Mesenchymal stem cell (in vitro differentiated cells and primary cell): ENCODE measurements at regions not wholly inside any gene's neighbourhood (a gene's known extent, or its start where the extent isn't known, plus 50 kb on each side); places are given as distances from the start of the nearest gene placed in this dataset.

Source experiments
- DNase-seq: peaks from one replicate; pipeline ENCODE4 v3.0.0-alpha.2; 2013
- H2AFZ ChIP-seq: one replicate; pipeline ENCODE4 v1.6.1; 2013; ENCODE audit warnings: low read depth, mild to moderate bottlenecking, control low read depth, inconsistent platforms, low read length, moderate library complexity
- H2AK5ac ChIP-seq: 2 replicates; pipeline ENCODE4 v1.6.1; 2013; ENCODE audit warnings: low read length, moderate library complexity, mild to moderate bottlenecking, inconsistent platforms; ENCODE audit not compliant: severe bottlenecking
- H2BK120ac ChIP-seq: one replicate; pipeline ENCODE4 v1.6.1; 2013; ENCODE audit warnings: low read depth, mild to moderate bottlenecking, inconsistent platforms, low read length, moderate library complexity
- H2BK12ac ChIP-seq, 2 experiments: one replicate each; pipeline ENCODE4 v1.6.1; 2013; ENCODE audit warnings: inconsistent platforms in 2 of 2, low read length in 2 of 2, mild to moderate bottlenecking in 2 of 2, moderate library complexity in 2 of 2, control low read depth in 1 of 2
- H2BK15ac ChIP-seq: one replicate; pipeline ENCODE4 v1.6.1; 2013; ENCODE audit warnings: mild to moderate bottlenecking, low read depth, inconsistent platforms; ENCODE audit not compliant: poor library complexity, severe bottlenecking
- H2BK5ac ChIP-seq: 2 replicates; pipeline ENCODE4 v1.6.1; 2013; ENCODE audit warnings: low read depth, mild to moderate bottlenecking, low read length, control low read depth, inconsistent platforms; ENCODE audit not compliant: poor library complexity, severe bottlenecking
- H3K14ac ChIP-seq, 2 experiments: one replicate each; pipeline ENCODE4 v1.6.1; 2013; ENCODE audit warnings: inconsistent platforms in 2 of 2, low read length in 2 of 2, control low read depth in 1 of 2, mild to moderate bottlenecking in 1 of 2, moderate library complexity in 1 of 2
- H3K18ac ChIP-seq, 2 experiments: one replicate each; pipeline ENCODE4 v1.6.1; 2013; ENCODE audit warnings: inconsistent platforms in 2 of 2, low read length in 2 of 2, control low read depth in 1 of 2, low read depth in 1 of 2, mild to moderate bottlenecking in 1 of 2
- H3K23ac ChIP-seq, 2 experiments: one replicate each; pipeline ENCODE4 v1.6.1; 2013; ENCODE audit warnings: inconsistent platforms in 2 of 2, low read length in 2 of 2, mild to moderate bottlenecking in 2 of 2, moderate library complexity in 2 of 2, control low read depth in 1 of 2
- H3K27ac ChIP-seq: 2 replicates; pipeline ENCODE4 v1.5.1; 2013; ENCODE audit warnings: mild to moderate bottlenecking, moderate library complexity, low read length, control low read depth, inconsistent platforms; ENCODE audit not compliant: poor library complexity, severe bottlenecking
- H3K27me3 ChIP-seq, 2 experiments: 2 replicates each; pipeline versions ENCODE4 v1.6.1 to v1.7.0; 2013; ENCODE audit warnings: low read length in 2 of 2, mild to moderate bottlenecking in 2 of 2, moderate library complexity in 2 of 2, control low read depth in 1 of 2, inconsistent platforms in 1 of 2; ENCODE audit not compliant: control insufficient read depth in 1 of 2, insufficient read depth in 1 of 2
- H3K36me3 ChIP-seq, 2 experiments: 2 replicates each; pipeline versions ENCODE4 v1.6.1 to v1.7.0; 2013; ENCODE audit warnings: low read length in 2 of 2, control low read depth in 1 of 2, inconsistent platforms in 1 of 2, low read depth in 1 of 2, mild to moderate bottlenecking in 1 of 2; ENCODE audit not compliant: insufficient read depth in 2 of 2, control insufficient read depth in 1 of 2
- H3K4ac ChIP-seq, 2 experiments: one replicate each; pipeline ENCODE4 v1.6.1; 2013; ENCODE audit warnings: inconsistent platforms in 2 of 2, low read length in 2 of 2, mild to moderate bottlenecking in 2 of 2, moderate library complexity in 2 of 2, control low read depth in 1 of 2, low read depth in 1 of 2
- H3K4me1 ChIP-seq: 2 replicates; pipeline ENCODE4 v1.6.1; 2013; ENCODE audit warnings: low read depth, low read length, control low read depth; ENCODE audit not compliant: control insufficient read depth, insufficient read depth
- H3K4me2 ChIP-seq: 2 replicates; pipeline ENCODE4 v1.6.1; 2013; ENCODE audit warnings: low read length, mild to moderate bottlenecking, inconsistent platforms; ENCODE audit not compliant: poor library complexity, severe bottlenecking
- H3K4me3 ChIP-seq, 2 experiments: 2 replicates each; pipeline versions ENCODE4 v1.5.1 to v1.7.0; 2013; ENCODE audit warnings: low read length in 2 of 2, mild to moderate bottlenecking in 2 of 2, control low read depth in 1 of 2, low read depth in 1 of 2; ENCODE audit not compliant: insufficient read depth in 1 of 2
- H3K79me1 ChIP-seq: replicated peaks from 2 replicates; pipeline ENCODE4 v1.6.1; 2013; ENCODE audit warnings: mild to moderate bottlenecking, control low read depth, low read length, inconsistent platforms; ENCODE audit not compliant: poor library complexity, severe bottlenecking
- H3K9ac ChIP-seq: 2 replicates; pipeline ENCODE4 v1.7.0; 2013; ENCODE audit warnings: mild to moderate bottlenecking, low read length, moderate library complexity
- H3K9me3 ChIP-seq: 2 replicates; pipeline ENCODE4 v1.7.0; 2013; ENCODE audit warnings: mild to moderate bottlenecking, low read length; ENCODE audit not compliant: control insufficient read depth
- H4K8ac ChIP-seq: one replicate; pipeline ENCODE4 v1.6.1; 2013; ENCODE audit warnings: inconsistent platforms, mild to moderate bottlenecking, low read length, moderate library complexity
- H4K91ac ChIP-seq: one replicate; pipeline ENCODE4 v1.6.1; 2013; ENCODE audit warnings: mild to moderate bottlenecking, low read length, inconsistent platforms
- WGBS: methylation state at CpG from one replicate; pipeline ENCODE4 v1.1.7; 2013; ENCODE audit warnings: mixed read lengths; 5-methylcytosine and 5-hydroxymethylcytosine counted together

DNA sequence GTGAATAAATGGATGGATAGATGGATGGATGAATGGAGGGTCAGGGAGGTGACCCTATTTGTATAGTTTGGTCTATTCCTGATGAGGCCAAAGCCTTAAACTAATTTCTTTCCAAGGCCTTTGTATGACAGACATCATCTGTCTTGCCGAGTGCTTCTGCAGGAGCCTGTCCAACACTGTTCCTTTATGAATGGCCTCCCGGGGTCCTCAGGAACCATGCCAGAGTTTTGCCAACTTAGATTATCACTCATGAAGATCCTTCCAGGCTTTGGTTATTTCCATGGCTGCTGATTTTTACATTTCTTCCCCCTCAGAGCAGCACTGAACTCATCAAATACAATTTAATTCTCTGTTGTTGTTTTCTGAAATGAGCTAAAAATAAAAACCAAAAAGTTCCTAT is 133.0 kb upstream of the SOX2 start:
- Histone ChIP-seq H2BK5ac (no peak overlapping the region), H2BK120ac (no peak overlapping the region), H3K27ac (no peak overlapping the region), H3K36me3 (no peaks in the 10 kb centered on the region), H3K14ac (no peak overlapping the region), H3K9ac (no peak overlapping the region), H4K91ac (no peak overlapping the region), H2BK12ac (no peak overlapping the region), H3K79me1 (no peaks in the 10 kb centered on the region), H2AK5ac (no peak overlapping the region), H3K4me3 (no peak overlapping the region), H2AFZ (no peak overlapping the region), H3K27me3 (no peaks in the 10 kb centered on the region), H4K8ac (no peak overlapping the region), H3K18ac (no peak overlapping the region), H2BK15ac (no peak overlapping the region), H3K9me3 (no peaks in the 10 kb centered on the region), H3K4me2 (no peak overlapping the region), H3K23ac (no peak overlapping the region), H3K4me1 (no peaks in the 10 kb centered on the region), H3K4ac (no peak overlapping the region)
- 94% methylated on average over 2 of the region's 2 CpGs for WGBS
- no peak for DNase-seq

DNA sequence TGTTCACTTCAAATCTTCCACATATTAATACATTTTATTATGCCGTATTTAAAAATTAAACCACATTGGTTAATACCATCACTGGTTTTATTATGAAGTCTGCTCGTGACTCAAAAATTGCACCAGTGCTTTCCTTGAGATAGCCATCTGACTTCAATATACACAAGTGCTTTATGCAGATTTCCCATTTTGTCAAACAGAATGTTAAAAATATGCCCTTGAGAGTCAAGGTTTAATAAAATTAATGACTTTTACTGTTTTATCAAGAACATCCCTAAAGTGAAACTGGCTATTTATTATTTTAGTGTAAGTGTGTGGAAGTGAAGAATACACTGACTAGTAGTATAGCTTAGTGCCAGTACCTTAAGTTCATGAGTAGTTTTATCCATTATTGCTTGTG is 139.3 kb upstream of the SOX2 start:
- Histone ChIP-seq H3K9me3 (no peaks in the 10 kb centered on the region), H2BK15ac (no peak overlapping the region), H2BK12ac (no peak overlapping the region), H3K9ac (no peak overlapping the region), H3K4me3 (no peak overlapping the region), H3K36me3 (no peaks in the 10 kb centered on the region), H3K4me1 (no peaks in the 10 kb centered on the region), H3K4ac (no peak overlapping the region), H4K91ac (no peak overlapping the region), H3K79me1 (no peaks in the 10 kb centered on the region), H3K4me2 (no peak overlapping the region), H2BK5ac (no peak overlapping the region), H3K18ac (no peak overlapping the region), H3K23ac (no peak overlapping the region), H3K27ac (no peak overlapping the region), H3K14ac (no peak overlapping the region), H3K27me3 (no peaks in the 10 kb centered on the region), H2AK5ac (no peak overlapping the region), H2AFZ (no peak overlapping the region), H4K8ac (no peak overlapping the region), H2BK120ac (no peak overlapping the region)
- 84% methylated on average over 2 of the region's 2 CpGs for WGBS
- DNase-seq: no peak

DNA sequence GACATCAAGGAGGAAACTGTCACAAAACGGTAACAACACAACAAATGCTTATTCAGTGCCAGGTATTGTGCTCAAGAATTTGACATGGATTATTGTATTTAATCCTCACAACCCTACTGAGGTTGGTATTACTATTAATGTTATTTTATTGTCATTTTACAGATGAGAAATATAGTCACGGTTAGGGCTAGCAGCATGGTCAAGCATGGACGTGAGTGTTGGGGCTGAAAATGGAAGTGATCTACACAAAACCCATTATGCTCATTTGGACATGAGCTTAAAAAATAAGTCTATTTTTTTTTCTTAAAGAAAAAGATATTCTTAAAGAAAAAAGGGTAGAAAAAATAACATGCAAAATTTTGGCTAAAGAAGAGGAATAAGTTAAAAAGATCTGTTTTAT is 141.3 kb upstream of the SOX2 start:
- no peak overlapping the region for H2BK15ac ChIP-seq
- H3K36me3 ChIP-seq: no peaks in the 10 kb centered on the region
- 100% methylated on average over 2 of the region's 3 CpGs for WGBS
- no peaks in the 10 kb centered on the region for H3K4me1 ChIP-seq
- no peak overlapping the region for H3K23ac ChIP-seq
- no peaks in the 10 kb centered on the region for H3K27me3 ChIP-seq
- H4K91ac ChIP-seq: no peak overlapping the region
- H3K18ac ChIP-seq: no peak overlapping the region
- no peak overlapping the region for H3K4ac ChIP-seq
- no peak overlapping the region for H3K4me2 ChIP-seq
- no peak overlapping the region for H3K27ac ChIP-seq
- no peaks in the 10 kb centered on the region for H3K9me3 ChIP-seq
- no peak overlapping the region for H2AK5ac ChIP-seq
- H2BK12ac ChIP-seq: no peak overlapping the region
- no peak overlapping the region for H3K14ac ChIP-seq
- H3K79me1 ChIP-seq: no peaks in the 10 kb centered on the region
- no peak overlapping the region for H2BK120ac ChIP-seq
- H3K4me3 ChIP-seq: no peak overlapping the region
- no peak overlapping the region for H2BK5ac ChIP-seq
- no peak overlapping the region for H3K9ac ChIP-seq
- no peak for DNase-seq
- no peak overlapping the region for H2AFZ ChIP-seq
- no peak overlapping the region for H4K8ac ChIP-seq

DNA sequence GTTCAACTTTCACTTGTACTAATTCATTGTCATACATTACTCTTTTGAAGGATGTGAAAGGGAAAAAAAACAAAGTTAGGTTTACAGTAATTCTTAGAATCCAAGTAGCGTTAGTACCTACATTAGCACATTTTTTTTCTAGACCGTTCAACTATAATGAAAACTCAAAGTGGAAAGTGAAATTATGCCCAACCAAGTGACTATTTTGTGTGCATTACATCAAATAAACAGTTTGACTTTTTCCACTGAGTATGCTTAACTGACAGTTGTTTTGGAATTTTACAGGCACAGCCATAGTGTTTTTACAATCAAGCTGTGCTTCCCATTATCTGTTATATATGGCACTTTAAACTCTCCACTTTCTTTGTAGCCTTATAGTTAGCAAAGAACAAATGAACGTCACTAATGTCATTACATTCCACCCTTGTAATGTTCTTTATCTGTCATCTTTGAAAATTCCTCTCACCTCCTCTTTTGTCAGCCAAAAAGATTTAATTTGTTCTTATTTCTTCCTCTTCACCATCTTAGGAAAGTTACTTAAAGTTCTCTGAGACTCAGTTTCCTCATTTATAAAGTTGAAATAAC is 142.3 kb upstream of the SOX2 start:
- no peak overlapping the region for H3K18ac ChIP-seq
- H3K36me3 ChIP-seq: no peaks in the 10 kb centered on the region
- no peak overlapping the region for H3K23ac ChIP-seq
- no peak overlapping the region for H2BK15ac ChIP-seq
- H3K27me3 ChIP-seq: no peaks in the 10 kb centered on the region
- H4K91ac ChIP-seq: no peak overlapping the region
- no peak overlapping the region for H3K4me3 ChIP-seq
- no peak overlapping the region for H3K27ac ChIP-seq
- H2AK5ac ChIP-seq: no peak overlapping the region
- no peak overlapping the region for H3K9ac ChIP-seq
- DNase-seq: no peak
- no peaks in the 10 kb centered on the region for H3K79me1 ChIP-seq
- no peak overlapping the region for H2BK120ac ChIP-seq
- no peaks in the 10 kb centered on the region for H3K9me3 ChIP-seq
- H3K14ac ChIP-seq: no peak overlapping the region
- no peaks in the 10 kb centered on the region for H3K4me1 ChIP-seq
- no peak overlapping the region for H2BK12ac ChIP-seq
- no peak overlapping the region for H3K4me2 ChIP-seq
- no peak overlapping the region for H2BK5ac ChIP-seq
- no peak overlapping the region for H2AFZ ChIP-seq
- 69% methylated on average over 2 of the region's 3 CpGs for WGBS
- H3K4ac ChIP-seq: no peak overlapping the region
- no peak overlapping the region for H4K8ac ChIP-seq
